ENCODE measurements at regions not wholly inside any gene's neighbourhood (a gene's known extent, or its start where the extent isn't known, plus 50 kb on each side); places are given as distances from the start of the nearest gene placed in this dataset.

DNA sequence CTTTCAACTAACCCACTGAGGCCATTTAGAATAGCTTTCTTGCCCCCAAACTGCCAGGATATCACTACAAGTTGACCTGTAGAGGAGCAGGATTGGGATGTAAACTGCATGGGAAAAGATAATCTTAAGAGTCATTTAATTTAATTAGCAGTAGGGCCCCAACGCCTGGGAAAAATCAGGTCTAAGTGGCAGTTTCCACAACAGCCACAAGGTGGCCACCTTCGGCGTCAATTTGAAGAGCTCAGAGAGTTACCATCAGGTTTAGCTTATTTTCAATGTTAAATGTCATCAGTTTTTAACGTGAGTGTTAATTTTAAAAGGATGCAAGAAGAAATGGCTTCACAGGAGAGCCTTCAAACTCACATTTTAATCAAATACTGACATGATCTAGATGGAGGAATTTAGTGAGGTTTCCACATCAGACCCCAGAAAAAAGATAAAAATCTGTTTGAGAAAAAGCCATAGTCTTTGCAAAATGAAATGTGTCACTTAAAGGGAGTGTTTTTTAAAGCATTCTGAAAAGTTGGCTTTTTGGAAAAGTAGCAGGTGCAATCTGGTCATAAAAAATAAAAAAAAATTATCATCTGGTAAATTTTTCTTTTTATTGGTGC lies 77.3 kb upstream of the UPP2 start:
- TF ChIP-seq, protein P1, sequence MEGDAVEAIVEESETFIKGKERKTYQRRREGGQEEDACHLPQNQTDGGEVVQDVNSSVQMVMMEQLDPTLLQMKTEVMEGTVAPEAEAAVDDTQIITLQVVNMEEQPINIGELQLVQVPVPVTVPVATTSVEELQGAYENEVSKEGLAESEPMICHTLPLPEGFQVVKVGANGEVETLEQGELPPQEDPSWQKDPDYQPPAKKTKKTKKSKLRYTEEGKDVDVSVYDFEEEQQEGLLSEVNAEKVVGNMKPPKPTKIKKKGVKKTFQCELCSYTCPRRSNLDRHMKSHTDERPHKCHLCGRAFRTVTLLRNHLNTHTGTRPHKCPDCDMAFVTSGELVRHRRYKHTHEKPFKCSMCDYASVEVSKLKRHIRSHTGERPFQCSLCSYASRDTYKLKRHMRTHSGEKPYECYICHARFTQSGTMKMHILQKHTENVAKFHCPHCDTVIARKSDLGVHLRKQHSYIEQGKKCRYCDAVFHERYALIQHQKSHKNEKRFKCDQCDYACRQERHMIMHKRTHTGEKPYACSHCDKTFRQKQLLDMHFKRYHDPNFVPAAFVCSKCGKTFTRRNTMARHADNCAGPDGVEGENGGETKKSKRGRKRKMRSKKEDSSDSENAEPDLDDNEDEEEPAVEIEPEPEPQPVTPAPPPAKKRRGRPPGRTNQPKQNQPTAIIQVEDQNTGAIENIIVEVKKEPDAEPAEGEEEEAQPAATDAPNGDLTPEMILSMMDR (IDR thresholded peaks at IDR 0.05), result peak; percentile 60 to 83 (median 73)
- TF ChIP-seq EP300 (IDR thresholded peaks at IDR 0.05), result no peak
- TF ChIP-seq POLR2A (IDR thresholded peaks at IDR 0.05), result no peak
- TF ChIP-seq POLR2AphosphoS5 (IDR thresholded peaks at IDR 0.05), result no peak

Measured in upper lobe of left lung (tissue), 4 donors.